ENCODE measurements at regions not wholly inside any gene's neighbourhood (a gene's known extent, or its start where the extent isn't known, plus 50 kb on each side); places are given as distances from the start of the nearest gene placed in this dataset.

DNA sequence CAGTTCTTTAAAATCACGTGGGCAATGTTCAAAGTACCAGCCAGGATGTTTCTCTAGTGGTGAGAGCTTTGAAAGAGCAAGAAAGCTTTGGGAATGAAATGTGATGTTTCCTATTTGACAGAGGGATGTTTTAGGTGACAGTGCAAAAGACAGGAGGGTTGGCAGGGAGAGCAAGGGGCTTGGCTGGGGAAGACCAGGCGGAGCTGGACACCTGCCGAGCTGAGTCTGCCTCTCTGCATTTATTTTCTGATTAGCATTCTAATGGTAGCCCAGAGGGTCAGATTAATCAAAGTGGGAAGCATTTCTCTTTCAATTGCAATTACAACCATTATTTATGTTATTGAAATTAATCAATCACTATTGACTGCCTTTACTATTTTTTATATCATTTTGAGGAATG lies 145.4 kb upstream of the RAB12 start:
- TF ChIP-seq, protein P1, sequence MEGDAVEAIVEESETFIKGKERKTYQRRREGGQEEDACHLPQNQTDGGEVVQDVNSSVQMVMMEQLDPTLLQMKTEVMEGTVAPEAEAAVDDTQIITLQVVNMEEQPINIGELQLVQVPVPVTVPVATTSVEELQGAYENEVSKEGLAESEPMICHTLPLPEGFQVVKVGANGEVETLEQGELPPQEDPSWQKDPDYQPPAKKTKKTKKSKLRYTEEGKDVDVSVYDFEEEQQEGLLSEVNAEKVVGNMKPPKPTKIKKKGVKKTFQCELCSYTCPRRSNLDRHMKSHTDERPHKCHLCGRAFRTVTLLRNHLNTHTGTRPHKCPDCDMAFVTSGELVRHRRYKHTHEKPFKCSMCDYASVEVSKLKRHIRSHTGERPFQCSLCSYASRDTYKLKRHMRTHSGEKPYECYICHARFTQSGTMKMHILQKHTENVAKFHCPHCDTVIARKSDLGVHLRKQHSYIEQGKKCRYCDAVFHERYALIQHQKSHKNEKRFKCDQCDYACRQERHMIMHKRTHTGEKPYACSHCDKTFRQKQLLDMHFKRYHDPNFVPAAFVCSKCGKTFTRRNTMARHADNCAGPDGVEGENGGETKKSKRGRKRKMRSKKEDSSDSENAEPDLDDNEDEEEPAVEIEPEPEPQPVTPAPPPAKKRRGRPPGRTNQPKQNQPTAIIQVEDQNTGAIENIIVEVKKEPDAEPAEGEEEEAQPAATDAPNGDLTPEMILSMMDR (conservative IDR thresholded peaks at IDR 0.05; ENCODE audit: low read depth, low read length): no peak
- TF ChIP-seq EZH2 (IDR thresholded peaks at IDR 0.05; ENCODE audit: low read length, unreplicated experiment): no peak
- TF ChIP-seq EZH2phosphoT487 (IDR thresholded peaks at IDR 0.05; ENCODE audit: borderline replicate concordance, low read length): no peak
